ENCODE measurements at regions not wholly inside any gene's neighbourhood (a gene's known extent, or its start where the extent isn't known, plus 50 kb on each side); places are given as distances from the start of the nearest gene placed in this dataset.

GRCh38 chr12:115319446-115320040 is 635.6 kb upstream of the TBX3 start:
- no peak for TF ChIP-seq POLR2A (IDR thresholded peaks at IDR 0.05)
- TF ChIP-seq CTCF (IDR thresholded peaks at IDR 0.05), result no peak
- TF ChIP-seq EP300 (IDR thresholded peaks at IDR 0.05; ENCODE audit: low read depth), result no peak
- no peak for TF ChIP-seq POLR2AphosphoS5 (IDR thresholded peaks at IDR 0.05)
